ENCODE measurements at regions not wholly inside any gene's neighbourhood (a gene's known extent, or its start where the extent isn't known, plus 50 kb on each side); places are given as distances from the start of the nearest gene placed in this dataset.

DNA sequence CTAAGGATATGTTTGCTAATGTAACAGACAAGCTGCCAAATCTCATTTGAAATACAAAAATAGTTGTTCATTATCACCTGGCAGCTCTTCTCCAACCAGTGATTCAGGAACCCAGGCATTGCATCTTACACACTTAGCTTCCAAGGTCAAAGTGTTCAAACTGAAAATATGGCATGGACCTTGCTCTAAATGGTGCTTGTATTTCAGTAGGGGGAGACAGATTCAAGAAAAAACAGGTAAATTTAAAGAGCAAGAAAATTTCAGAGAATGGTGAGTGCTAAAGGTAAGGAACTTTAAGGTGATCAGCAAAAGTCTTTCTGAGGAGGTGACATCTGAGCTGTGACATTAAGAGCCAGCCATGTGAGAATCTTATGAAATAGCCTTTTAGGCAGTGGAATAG lies 82.8 kb upstream of the E2F8 start:
- ATAC-seq: no peak
- TF ChIP-seq BACH2 (CRISPR knock-in tag; IDR thresholded peaks at IDR 0.05; ENCODE audit: borderline replicate concordance): no peak
- TF ChIP-seq OSR1 (CRISPR knock-in tag; IDR thresholded peaks at IDR 0.05): no peak

DNA sequence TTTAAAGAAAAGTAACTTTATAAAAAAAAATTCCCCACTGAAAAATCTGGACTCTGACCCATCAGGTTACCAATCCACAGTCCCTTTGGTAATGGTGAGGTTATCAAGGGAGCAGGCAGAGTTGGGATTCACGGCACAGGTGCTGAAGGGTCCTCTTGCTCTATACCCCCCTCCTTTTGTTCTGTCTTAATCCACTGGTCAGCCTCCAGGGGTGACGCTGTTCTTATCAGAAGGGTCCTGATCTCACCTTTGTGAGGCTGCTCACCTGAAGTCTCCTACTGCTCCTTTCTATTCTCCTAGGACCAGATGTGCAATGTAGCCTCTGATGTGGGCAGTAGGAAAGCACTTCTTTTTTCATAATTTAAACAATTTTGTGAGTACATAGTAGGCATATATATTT lies 80.6 kb upstream of the E2F8 start:
- ATAC-seq: no peak
- TF ChIP-seq TCF4 (CRISPR knock-in tag; IDR thresholded peaks at IDR 0.05; ENCODE audit: borderline replicate concordance): no peak
- no peak for TF ChIP-seq TOX (CRISPR knock-in tag; IDR thresholded peaks at IDR 0.05; ENCODE audit: borderline replicate concordance)
- no peak for TF ChIP-seq SNAI2 (CRISPR knock-in tag; IDR thresholded peaks at IDR 0.05)

DNA sequence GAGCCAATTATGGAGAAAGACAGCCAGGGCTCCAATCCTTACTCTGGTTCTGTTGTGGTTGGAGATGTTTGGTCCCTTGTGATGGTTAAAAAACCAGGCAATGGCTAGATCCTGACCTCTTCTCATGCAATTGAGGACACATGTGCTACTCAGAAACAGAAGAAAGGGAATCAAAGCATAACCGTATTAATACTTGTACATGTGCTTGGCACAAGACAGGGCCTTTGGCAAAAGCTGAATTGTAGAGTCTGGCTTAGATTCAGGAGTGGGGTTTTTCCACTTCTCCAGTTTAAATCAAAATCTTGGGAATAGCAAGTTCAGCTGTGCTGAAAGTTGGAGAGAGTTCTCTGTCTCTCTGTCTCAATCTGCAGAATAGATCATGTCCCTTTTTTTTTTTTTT lies 80.1 kb upstream of the E2F8 start:
- TF ChIP-seq, protein P1, sequence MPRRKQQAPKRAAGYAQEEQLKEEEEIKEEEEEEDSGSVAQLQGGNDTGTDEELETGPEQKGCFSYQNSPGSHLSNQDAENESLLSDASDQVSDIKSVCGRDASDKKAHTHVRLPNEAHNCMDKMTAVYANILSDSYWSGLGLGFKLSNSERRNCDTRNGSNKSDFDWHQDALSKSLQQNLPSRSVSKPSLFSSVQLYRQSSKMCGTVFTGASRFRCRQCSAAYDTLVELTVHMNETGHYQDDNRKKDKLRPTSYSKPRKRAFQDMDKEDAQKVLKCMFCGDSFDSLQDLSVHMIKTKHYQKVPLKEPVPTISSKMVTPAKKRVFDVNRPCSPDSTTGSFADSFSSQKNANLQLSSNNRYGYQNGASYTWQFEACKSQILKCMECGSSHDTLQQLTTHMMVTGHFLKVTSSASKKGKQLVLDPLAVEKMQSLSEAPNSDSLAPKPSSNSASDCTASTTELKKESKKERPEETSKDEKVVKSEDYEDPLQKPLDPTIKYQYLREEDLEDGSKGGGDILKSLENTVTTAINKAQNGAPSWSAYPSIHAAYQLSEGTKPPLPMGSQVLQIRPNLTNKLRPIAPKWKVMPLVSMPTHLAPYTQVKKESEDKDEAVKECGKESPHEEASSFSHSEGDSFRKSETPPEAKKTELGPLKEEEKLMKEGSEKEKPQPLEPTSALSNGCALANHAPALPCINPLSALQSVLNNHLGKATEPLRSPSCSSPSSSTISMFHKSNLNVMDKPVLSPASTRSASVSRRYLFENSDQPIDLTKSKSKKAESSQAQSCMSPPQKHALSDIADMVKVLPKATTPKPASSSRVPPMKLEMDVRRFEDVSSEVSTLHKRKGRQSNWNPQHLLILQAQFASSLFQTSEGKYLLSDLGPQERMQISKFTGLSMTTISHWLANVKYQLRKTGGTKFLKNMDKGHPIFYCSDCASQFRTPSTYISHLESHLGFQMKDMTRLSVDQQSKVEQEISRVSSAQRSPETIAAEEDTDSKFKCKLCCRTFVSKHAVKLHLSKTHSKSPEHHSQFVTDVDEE (CRISPR knock-in tag; IDR thresholded peaks at IDR 0.05): no peak
- no peak for ATAC-seq

DNA sequence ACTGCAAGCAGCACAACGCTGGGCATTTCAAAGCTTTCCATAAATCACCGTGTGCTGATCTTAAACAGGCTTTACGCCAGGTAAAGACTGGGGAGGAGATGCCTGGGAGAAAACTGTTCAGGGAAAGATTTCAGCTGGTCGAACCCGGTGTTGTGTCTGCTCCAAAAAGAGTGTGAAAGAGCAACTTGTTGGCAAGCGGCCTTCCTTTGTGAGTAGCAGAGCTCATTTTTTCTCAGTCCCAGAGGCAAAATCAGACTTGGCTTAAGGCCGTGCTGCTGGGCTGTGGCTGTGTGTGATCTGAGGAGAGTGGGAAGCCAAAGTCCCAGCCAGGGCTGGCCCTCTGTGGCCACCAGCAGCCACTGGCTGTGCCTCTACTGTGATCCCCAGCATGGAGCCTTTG lies 75.7 kb upstream of the E2F8 start:
- TF ChIP-seq, protein P1 (CRISPR knock-in tag; IDR thresholded peaks at IDR 0.05): no peak
- TF ChIP-seq, protein P2, sequence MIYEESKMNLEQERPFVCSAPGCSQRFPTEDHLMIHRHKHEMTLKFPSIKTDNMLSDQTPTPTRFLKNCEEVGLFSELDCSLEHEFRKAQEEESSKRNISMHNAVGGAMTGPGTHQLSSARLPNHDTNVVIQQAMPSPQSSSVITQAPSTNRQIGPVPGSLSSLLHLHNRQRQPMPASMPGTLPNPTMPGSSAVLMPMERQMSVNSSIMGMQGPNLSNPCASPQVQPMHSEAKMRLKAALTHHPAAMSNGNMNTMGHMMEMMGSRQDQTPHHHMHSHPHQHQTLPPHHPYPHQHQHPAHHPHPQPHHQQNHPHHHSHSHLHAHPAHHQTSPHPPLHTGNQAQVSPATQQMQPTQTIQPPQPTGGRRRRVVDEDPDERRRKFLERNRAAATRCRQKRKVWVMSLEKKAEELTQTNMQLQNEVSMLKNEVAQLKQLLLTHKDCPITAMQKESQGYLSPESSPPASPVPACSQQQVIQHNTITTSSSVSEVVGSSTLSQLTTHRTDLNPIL (CRISPR knock-in tag; IDR thresholded peaks at IDR 0.05; ENCODE audit: low read depth): no peak
- TF ChIP-seq ZNF565 (CRISPR knock-in tag; conservative IDR thresholded peaks at IDR 0.05; ENCODE audit: low read depth): no peak
- TF ChIP-seq ZFP30 (CRISPR knock-in tag; IDR thresholded peaks at IDR 0.05): no peak
- TF ChIP-seq, protein P3, sequence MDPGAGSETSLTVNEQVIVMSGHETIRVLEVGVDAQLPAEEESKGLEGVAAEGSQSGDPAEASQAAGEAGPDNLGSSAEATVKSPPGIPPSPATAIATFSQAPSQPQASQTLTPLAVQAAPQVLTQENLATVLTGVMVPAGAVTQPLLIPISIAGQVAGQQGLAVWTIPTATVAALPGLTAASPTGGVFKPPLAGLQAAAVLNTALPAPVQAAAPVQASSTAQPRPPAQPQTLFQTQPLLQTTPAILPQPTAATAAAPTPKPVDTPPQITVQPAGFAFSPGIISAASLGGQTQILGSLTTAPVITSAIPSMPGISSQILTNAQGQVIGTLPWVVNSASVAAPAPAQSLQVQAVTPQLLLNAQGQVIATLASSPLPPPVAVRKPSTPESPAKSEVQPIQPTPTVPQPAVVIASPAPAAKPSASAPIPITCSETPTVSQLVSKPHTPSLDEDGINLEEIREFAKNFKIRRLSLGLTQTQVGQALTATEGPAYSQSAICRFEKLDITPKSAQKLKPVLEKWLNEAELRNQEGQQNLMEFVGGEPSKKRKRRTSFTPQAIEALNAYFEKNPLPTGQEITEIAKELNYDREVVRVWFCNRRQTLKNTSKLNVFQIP (CRISPR knock-in tag; IDR thresholded peaks at IDR 0.05; ENCODE audit: borderline replicate concordance, low read depth): no peak
- TF ChIP-seq OSR1 (CRISPR knock-in tag; IDR thresholded peaks at IDR 0.05): no peak
- no peak for TF ChIP-seq TOX (CRISPR knock-in tag; IDR thresholded peaks at IDR 0.05; ENCODE audit: borderline replicate concordance)
- no peak for ATAC-seq

DNA sequence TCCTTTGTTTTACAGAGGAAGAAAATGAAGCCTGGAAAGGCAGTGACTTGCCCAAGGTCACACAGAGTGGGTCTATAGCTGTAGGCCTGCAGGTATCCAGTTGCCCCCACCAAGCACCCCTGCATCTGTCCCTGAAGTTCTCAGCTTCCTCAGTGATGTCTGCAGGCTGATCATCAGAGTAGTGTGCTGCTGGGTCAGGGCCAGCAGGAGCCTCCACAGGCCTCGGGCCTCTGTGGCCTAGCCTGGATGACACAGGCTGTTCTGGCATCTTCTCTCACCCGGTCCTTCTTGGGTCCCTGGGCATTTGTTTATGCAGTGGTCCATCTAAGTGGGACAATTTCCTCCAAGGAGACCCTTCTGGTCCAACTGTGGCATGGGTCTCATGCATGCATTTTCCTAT lies 74.8 kb upstream of the E2F8 start:
- TF ChIP-seq ZFP3 (CRISPR knock-in tag; IDR thresholded peaks at IDR 0.05) (no peak), ESRRG (CRISPR knock-in tag; IDR thresholded peaks at IDR 0.05) (no peak), RARB (CRISPR knock-in tag; IDR thresholded peaks at IDR 0.05) (no peak), GLIS3 (CRISPR knock-in tag; IDR thresholded peaks at IDR 0.05) (no peak), ZNF565 (CRISPR knock-in tag; conservative IDR thresholded peaks at IDR 0.05; ENCODE audit: low read depth) (no peak)
- TF ChIP-seq, protein P4, sequence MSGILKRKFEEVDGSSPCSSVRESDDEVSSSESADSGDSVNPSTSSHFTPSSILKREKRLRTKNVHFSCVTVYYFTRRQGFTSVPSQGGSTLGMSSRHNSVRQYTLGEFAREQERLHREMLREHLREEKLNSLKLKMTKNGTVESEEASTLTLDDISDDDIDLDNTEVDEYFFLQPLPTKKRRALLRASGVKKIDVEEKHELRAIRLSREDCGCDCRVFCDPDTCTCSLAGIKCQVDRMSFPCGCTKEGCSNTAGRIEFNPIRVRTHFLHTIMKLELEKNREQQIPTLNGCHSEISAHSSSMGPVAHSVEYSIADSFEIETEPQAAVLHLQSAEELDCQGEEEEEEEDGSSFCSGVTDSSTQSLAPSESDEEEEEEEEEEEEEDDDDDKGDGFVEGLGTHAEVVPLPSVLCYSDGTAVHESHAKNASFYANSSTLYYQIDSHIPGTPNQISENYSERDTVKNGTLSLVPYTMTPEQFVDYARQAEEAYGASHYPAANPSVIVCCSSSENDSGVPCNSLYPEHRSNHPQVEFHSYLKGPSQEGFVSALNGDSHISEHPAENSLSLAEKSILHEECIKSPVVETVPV (CRISPR knock-in tag; IDR thresholded peaks at IDR 0.05): no peak
- TF ChIP-seq, protein P1 (CRISPR knock-in tag; IDR thresholded peaks at IDR 0.05): no peak
- ATAC-seq: no peak
